Activated CD8-positive, alpha-beta T cell treated with anti-CD3 and anti-CD28 coated beads, Interleukin-2, amount 10 ng/mL, durations not matched to agents 7 days and 5 days (primary cell): ENCODE measurements at regions not wholly inside any gene's neighbourhood (a gene's known extent, or its start where the extent isn't known, plus 50 kb on each side); places are given as distances from the start of the nearest gene placed in this dataset.
"Not testable (repeated sequence)": the region's sequence is repeated elsewhere in the genome, so short reads cannot be mapped to it uniquely, and the experiment has no call there.

ENCODE experiments used
- ATAC-seq: fragments of 150-1000 bp; cut with Tn5 transposase; one replicate; pipeline ENCODE4 v1.10.0; 2021; ENCODE audit warnings: moderate library complexity
- CTCF ChIA-PET: fragments of 350-600 bp; sonication (Branson Sonifier 250); formaldehyde crosslinking; loops from one replicate; lab custom pipeline; 2021; ENCODE audit warnings: antibody characterized with exemption; lab: Charles Lee
- POLR2A ChIA-PET: fragments of 350-600 bp; sonication (Branson Sonifier 250); formaldehyde crosslinking; loops from one replicate; lab custom pipeline; 2021; ENCODE audit warnings: antibody characterized with exemption; lab: Charles Lee
- DNase-seq: peaks from one replicate; pipeline ENCODE4 v3.0.0-alpha.2; 2020
- H3K27ac Mint-ChIP-seq: one replicate; pipeline ENCODE4 v1.8.0; 2021; ENCODE audit warnings: mild to moderate bottlenecking, mixed read lengths
- H3K27me3 Mint-ChIP-seq: one replicate; pipeline ENCODE4 v1.8.0; 2021; ENCODE audit warnings: low read depth, mixed read lengths
- H3K36me3 Mint-ChIP-seq: one replicate; pipeline ENCODE4 v1.8.0; 2021; ENCODE audit warnings: low read depth, mixed read lengths
- H3K4me1 Mint-ChIP-seq: one replicate; pipeline ENCODE4 v1.8.0; 2021; ENCODE audit warnings: low read depth, mixed read lengths
- H3K4me3 Mint-ChIP-seq: one replicate; pipeline ENCODE4 v1.8.0; 2021; ENCODE audit warnings: mild to moderate bottlenecking, mixed read lengths
- H3K9me3 Mint-ChIP-seq: one replicate; pipeline ENCODE4 v1.8.0; 2022; ENCODE audit warnings: mixed read lengths; ENCODE audit not compliant: insufficient read depth

DNA sequence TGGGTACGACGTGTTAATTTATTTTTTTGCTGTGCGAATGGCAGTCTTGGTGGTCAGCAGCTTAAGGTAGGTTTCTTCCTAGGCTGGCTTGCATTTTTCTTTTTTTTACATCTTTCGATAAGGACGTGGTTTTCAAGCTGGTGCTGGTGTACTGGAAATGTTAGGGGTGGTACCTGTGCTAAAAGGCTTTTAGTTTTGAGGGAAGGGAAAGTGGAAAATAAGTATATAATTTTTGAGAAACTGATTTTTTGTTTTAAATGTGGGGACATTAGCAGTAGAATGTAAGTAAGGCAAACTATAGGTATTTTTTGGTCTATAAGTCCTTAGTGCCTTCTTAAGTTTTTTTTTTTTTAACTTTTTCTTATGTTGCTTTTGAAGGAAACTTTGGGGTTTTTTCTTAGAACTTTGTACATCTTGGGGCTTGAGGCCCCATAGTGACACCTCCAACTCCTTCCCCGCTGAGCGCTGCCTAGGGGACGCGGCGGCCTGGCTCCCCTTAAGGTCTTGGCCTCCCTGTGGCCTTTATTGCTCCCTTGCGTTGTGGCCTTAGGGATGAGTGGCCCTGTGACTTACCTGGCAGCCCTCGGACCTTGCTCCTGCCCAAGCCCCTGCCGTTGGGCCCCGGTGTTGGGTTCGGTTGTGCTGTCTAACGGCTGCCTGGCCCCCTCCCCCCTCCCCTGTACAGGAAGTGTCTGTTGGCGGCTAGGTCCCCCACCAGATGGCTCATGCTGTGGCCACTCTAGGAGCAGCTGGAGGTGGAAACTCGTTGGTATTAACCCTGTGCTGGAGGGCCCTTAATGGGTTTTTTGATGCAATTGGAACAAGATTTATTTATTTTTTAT is 88.0 kb upstream of the RPRML start:
- Mint-ChIP-seq H3K9me3 (no peaks in the 10 kb centered on the region), H3K4me3 (peak overlapping the region; percentile 96), H3K27ac (peak overlapping the region; percentile 98), H3K4me1 (peaks cover 40% of the 10 kb centered on the region), H3K27me3 (no peaks in the 10 kb centered on the region), H3K36me3 (peaks cover 26% of the 10 kb centered on the region)
- DNase-seq (peak; percentile 90), ATAC-seq (peak; percentile 95)
- CTCF ChIA-PET = no interaction called here
- POLR2A ChIA-PET = interaction anchor here (0.5 to 0.6 kb wide), 4 partner anchors 20 to 1750 kb away, joined by 3 to 4 read pairs (median 4); partner anchors contain the start of gene MAP3K14

DNA sequence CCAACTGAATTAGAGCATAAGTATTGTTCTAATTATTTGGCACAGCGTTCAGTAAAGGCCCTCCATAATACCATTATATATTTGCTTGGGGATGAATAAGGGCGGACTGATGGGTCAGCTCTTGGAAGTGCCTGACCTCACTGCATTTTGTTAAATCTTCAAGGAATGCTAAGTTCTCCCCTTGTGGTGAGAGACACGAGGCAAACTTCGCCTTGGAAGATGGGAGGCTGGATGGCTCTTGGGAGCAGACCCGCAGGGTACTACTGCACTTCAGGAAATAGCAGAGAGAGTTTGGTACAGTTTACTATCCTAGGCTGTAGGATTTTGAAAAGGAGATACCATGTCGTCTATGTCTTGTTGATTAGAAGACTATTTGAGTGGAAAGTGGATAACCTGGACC is 87.0 kb upstream of the RPRML start:
- H3K27ac Mint-ChIP-seq = peak overlapping the region; percentile 98
- peaks cover 31% of the 10 kb centered on the region for H3K4me1 Mint-ChIP-seq
- no peak for ATAC-seq
- peaks cover 22% of the 10 kb centered on the region for H3K36me3 Mint-ChIP-seq
- ChIA-PET POLR2A (no interaction called here), CTCF (no interaction called here)
- H3K9me3 Mint-ChIP-seq = no peaks in the 10 kb centered on the region
- H3K27me3 Mint-ChIP-seq = no peaks in the 10 kb centered on the region
- DNase-seq = no peak
- peak overlapping the region; percentile 96 for H3K4me3 Mint-ChIP-seq

DNA sequence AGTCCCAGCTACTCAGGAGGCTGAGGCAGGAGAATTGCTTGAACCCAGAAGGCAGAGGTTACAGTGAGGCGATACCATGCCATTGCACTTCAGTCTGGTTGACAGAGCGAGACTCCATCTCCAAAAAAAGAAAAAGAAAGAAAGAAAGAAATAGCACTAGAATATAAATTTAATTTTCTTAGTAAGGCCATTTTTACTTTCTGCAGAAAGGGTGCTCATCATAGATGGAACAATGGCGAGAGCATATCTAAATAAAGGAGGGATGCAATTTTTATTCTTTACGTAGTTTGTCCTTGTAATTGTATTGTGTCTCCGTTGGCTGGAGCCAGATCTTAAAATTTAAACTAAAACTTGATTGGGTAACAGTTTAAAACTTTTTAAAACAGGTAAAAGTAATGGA is 85.6 kb upstream of the RPRML start:
- Mint-ChIP-seq H3K9me3 (no peaks in the 10 kb centered on the region), H3K4me1 (peaks cover 22% of the 10 kb centered on the region), H3K36me3 (peaks cover 16% of the 10 kb centered on the region), H3K27me3 (no peaks in the 10 kb centered on the region), H3K27ac (no peak overlapping the region), H3K4me3 (no peak overlapping the region)
- ATAC-seq (no peak), DNase-seq (no peak)
- ChIA-PET CTCF (no interaction called here), POLR2A (no interaction called here)

DNA sequence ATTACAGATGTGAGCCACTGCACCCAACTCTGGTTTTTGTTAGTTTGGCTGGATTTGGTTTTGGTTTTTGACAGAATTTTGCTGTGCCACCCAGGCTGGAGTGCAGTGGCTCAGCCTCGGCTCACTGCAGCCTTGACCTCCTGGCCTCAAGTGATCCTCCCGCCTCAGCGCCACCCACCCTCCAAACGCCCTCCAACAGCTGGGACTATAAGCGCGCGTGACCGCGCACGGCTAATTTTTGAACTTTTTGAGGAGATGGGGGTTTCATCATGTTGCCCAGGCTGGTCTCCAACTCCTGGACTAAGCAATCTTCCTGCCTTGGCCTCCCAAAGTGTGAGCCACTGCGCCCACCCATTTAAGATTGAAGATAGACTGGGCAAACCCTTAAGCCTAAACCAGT is 84.4 kb upstream of the RPRML start:
- Mint-ChIP-seq H3K27me3 (no peaks in the 10 kb centered on the region), H3K36me3 (peaks cover 16% of the 10 kb centered on the region), H3K27ac (no peak overlapping the region), H3K4me1 (peaks cover 18% of the 10 kb centered on the region), H3K4me3 (no peak overlapping the region), H3K9me3 (no peaks in the 10 kb centered on the region)
- ATAC-seq = no peak
- ChIA-PET POLR2A (no interaction called here), CTCF (no interaction called here)
- DNase-seq = no peak

DNA sequence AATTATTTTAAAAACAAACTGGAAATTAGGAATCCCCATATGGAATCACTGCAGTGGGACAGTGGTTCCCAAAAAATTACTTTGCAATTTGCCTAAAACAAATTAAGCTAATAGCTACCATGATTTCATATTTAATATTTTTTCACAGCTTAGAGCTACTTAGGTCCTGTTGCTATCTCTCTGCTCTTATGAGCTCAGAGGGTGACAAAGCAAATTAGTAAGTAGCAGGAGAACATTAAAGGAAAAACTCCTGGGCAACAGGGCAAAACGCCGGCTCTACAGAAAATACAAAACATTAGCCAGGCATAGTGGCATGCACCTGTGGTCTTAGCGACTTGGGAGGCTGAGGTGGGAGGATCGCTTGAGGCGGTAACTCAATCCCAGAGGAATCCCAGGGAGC is 83.8 kb upstream of the RPRML start:
- POLR2A ChIA-PET, H3K27ac Mint-ChIP-seq, H3K9me3 Mint-ChIP-seq, H3K4me3 Mint-ChIP-seq, ATAC-seq, CTCF ChIA-PET, H3K27me3 Mint-ChIP-seq, DNase-seq: not testable (repeated sequence)
- peaks cover 16% of the 10 kb centered on the region for H3K36me3 Mint-ChIP-seq
- H3K4me1 Mint-ChIP-seq = peaks cover 16% of the 10 kb centered on the region

DNA sequence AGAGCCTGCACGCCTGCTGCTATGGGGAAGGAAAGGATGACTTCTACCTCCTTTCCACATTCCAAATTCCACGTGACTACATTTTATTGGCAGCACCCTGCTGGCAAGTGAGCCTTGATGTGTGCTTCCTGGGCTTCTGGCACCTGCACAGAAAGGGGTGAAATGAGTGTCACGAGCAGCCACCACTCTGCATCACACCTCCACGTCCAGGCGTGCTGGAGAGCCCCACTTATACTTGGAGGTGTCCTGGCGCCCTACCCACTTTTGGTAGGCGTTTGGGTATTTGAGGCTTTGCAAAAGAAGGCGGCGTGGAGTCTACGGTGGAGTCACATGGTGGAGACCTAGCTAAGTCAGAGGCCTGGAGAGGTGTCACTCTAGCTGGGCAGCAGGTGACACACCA is 81.0 kb upstream of the RPRML start:
- H3K36me3 Mint-ChIP-seq = peaks cover 24% of the 10 kb centered on the region
- CTCF ChIA-PET, POLR2A ChIA-PET, H3K9me3 Mint-ChIP-seq, H3K27me3 Mint-ChIP-seq, DNase-seq, H3K4me1 Mint-ChIP-seq, H3K4me3 Mint-ChIP-seq, ATAC-seq: not testable (repeated sequence)
- peak overlapping the region; percentile 4 for H3K27ac Mint-ChIP-seq

DNA sequence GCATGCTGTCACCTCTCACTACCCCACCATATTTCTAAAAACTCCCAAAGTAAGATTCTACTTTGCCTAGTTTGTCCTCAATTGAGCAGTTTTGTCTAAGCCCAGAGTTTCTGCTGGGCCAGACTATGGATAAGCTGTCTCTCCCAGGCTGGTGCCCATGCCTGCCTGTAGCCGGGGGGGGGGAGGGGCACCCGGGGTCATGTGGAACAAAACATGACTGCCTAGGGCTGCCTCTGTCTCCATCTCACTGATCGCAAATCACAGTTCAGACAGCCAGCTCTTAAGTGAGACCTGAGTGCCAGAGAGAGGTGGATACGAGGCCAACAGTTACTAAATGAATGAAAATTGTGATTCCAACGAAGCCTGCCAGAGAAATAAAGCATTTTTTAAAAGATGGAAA is 78.8 kb upstream of the RPRML start:
- H3K4me3 Mint-ChIP-seq = no peak overlapping the region

DNA sequence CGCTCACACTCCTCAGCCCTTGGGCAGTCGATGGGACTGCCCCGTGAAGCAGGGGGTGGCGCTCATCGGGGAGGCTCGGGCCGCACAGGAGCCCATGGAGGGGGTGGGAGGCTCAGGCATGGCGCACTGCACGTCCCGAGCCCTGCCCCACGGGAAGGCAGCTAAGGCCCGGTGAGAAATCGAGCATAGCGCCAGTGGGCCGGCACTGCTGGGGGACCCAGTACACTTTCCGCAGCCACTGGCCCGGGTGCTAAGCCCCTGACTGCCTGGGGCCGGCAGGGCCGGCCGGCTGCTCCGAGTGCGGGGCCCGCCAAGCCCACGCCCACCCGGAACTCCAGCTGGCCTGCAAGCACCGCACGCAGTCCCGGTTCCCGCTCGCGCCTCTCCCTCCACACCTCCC is 78.2 kb upstream of the RPRML start:
- H3K27me3 Mint-ChIP-seq, H3K9me3 Mint-ChIP-seq, ATAC-seq, CTCF ChIA-PET, DNase-seq, H3K27ac Mint-ChIP-seq, H3K4me1 Mint-ChIP-seq, H3K4me3 Mint-ChIP-seq, POLR2A ChIA-PET: not testable (repeated sequence)
- peaks cover 27% of the 10 kb centered on the region for H3K36me3 Mint-ChIP-seq

More for the DNA sequence above, 78.8 kb upstream of the RPRML start:
- ATAC-seq (no peak), DNase-seq (no peak)
- Mint-ChIP-seq H3K4me1 (peaks cover 2% of the 10 kb centered on the region), H3K27me3 (no peaks in the 10 kb centered on the region), H3K9me3 (no peaks in the 10 kb centered on the region), H3K27ac (no peak overlapping the region), H3K36me3 (peaks cover 26% of the 10 kb centered on the region)
- CTCF ChIA-PET = no interaction called here
- POLR2A ChIA-PET = no interaction called here

DNA sequence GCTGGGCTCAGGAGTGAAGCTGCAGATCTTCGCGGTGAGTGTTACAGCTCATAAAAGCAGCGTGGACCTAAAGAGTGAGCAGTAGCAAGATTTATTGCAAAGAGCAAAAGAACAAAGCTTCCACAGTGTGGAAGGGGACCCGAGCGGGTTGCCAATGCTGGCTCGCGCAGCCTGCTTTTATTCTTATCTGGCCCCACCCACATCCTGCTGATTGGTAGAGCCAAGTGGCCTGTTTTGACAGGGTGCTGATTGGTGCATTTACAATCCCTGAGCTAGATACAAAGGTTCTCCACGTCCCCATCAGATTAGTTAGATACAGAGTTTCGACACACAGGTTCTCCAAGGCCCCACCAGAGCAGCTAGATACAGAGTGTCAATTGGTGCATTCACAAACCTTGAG is 77.6 kb upstream of the RPRML start:
- ATAC-seq, POLR2A ChIA-PET, H3K4me3 Mint-ChIP-seq, H3K27ac Mint-ChIP-seq, H3K9me3 Mint-ChIP-seq, H3K27me3 Mint-ChIP-seq, DNase-seq, H3K4me1 Mint-ChIP-seq: not testable (repeated sequence)
- CTCF ChIA-PET = interaction anchor here (0.7 kb wide), 1 partner anchor 136 kb away, joined by 3 read pairs; no protein-coding TSS in a partner anchor
- peaks cover 27% of the 10 kb centered on the region for H3K36me3 Mint-ChIP-seq
